Transverse colon (tissue), 4 donors: ENCODE measurements at regions not wholly inside any gene's neighbourhood (a gene's known extent, or its start where the extent isn't known, plus 50 kb on each side); places are given as distances from the start of the nearest gene placed in this dataset.

Experiments used
- DNase-seq: peaks from one replicate; pipeline ENCODE4 v3.0.0-alpha.2; 2019
- H3K27ac ChIP-seq, 4 donors: fragments of 200-600 bp; sonication (generic); 2 replicates each; pipeline ENCODE4 v1.5.1; 2016 to 2018; ENCODE audit warnings: inconsistent platforms in 4 of 4
- H3K27me3 ChIP-seq: fragments of 200-600 bp; sonication (generic); 2 replicates; pipeline ENCODE4 v1.5.1; 2017; ENCODE audit warnings: inconsistent platforms
- H3K36me3 ChIP-seq, 4 donors: fragments of 200-600 bp; sonication (generic); 2 replicates each; pipeline ENCODE4 v1.5.1; 2017 to 2019; ENCODE audit warnings: inconsistent platforms in 4 of 4
- H3K4me1 ChIP-seq, 4 donors: fragments of 200-600 bp; sonication (generic); 2 replicates each; pipeline ENCODE4 v1.5.1; 2017 to 2020; ENCODE audit warnings: inconsistent platforms in 4 of 4
- H3K4me3 ChIP-seq, 4 donors: fragments of 200-600 bp; sonication (generic); 1 replicate in 1 of 4; 2 replicates in 3 of 4; pipeline versions ENCODE4 v1.5.1 to v1.6.1; 2017 to 2019; ENCODE audit warnings: inconsistent platforms in 4 of 4
- H3K9me3 ChIP-seq, 2 donors: fragments of 200-600 bp; sonication (generic); 2 replicates each; pipeline ENCODE4 v1.5.1; 2017 to 2019; ENCODE audit warnings: inconsistent platforms in 2 of 2
- CTCF ChIP-seq, 5 experiments: fragments of 200-600 bp in 3 of 5; fragments of 450-650 bp in 2 of 5; sonication (generic) in 3 of 5; IDR thresholded peaks; 1 replicate in 2 of 5; 2 replicates in 3 of 5; pipeline ENCODE4 v1.5.1; 2016 to 2017; ENCODE audit warnings: antibody characterized with exemption in 5 of 5, inconsistent platforms in 3 of 5, mild to moderate bottlenecking in 2 of 5, moderate library complexity in 1 of 5
- EP300 ChIP-seq: sonication (generic); formaldehyde crosslinking; IDR thresholded peaks from one replicate; pipeline ENCODE4 v1.6.1; 2017; ENCODE audit warnings: antibody characterized with exemption, low read depth
- POLR2A ChIP-seq: fragments of 450-650 bp; IDR thresholded peaks from one replicate; pipeline ENCODE4 v1.6.1; 2016; ENCODE audit warnings: antibody characterized with exemption, mild to moderate bottlenecking, moderate library complexity
- POLR2AphosphoS5 ChIP-seq, 3 donors: sonication (generic); formaldehyde crosslinking; IDR thresholded peaks; one replicate each; pipeline ENCODE4 v1.6.1; 2016; ENCODE audit warnings: antibody characterized with exemption in 3 of 3
- WGBS, 2 donors: methylation state at CpG; one replicate each; pipeline ENCODE4 v1.1.5; 2018; ENCODE audit warnings: low coverage in 1 of 2; 5-methylcytosine and 5-hydroxymethylcytosine counted together
- in situ Hi-C, 4 donors: fragments of 200-750 bp; cut with MboI; loops; one replicate each; pipeline versions ENCODE4 v1.15.0 to v1.15.1; 2017; ENCODE audit warnings: low sequenced_read_pairs in 3 of 4, low pct_ligation_motif_present in 1 of 4, low pct_unique_long_range_greater_than_20kb in 1 of 4
- intact Hi-C: fragments of 100-400 bp; cut with DNase I; formaldehyde crosslinking; loops from one replicate; pipeline ENCODE4 v1.15.1; 2023; ENCODE audit warnings: low total_unique reads

DNA sequence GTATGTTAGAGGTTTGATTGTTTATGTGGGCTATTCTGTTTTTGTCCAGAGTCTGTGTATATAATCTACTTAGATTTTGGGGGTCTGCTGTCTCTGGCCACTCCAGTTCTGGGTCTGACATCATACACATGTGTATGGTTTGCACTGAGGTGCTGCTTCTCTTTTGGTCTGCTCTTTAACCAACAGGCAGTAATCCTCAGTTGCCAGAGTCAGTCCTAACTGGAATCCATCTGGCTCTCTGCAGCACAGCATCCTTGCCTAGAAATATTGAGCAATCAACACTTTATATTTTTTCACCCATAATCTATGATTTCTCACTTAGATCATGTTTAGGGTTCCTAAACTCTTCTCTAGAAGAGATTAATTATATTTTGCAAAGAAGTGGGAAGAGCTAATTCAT lies 98.3 kb upstream of the SFRP2 start:
- Histone ChIP-seq H3K4me3 (no peak overlapping the region), H3K27ac (no peak overlapping the region), H3K9me3 (no peaks in the 10 kb centered on the region), H3K27me3 (no peaks in the 10 kb centered on the region), H3K4me1 (no peaks in the 10 kb centered on the region), H3K36me3 (no peaks in the 10 kb centered on the region)
- TF ChIP-seq POLR2A (no peak), EP300 (no peak), POLR2AphosphoS5 (IDR thresholded peaks at IDR 0.05) (no peak), CTCF (IDR thresholded peaks at IDR 0.05) (no peak)
- in situ Hi-C loops (no loop called here), intact Hi-C loops (no loop called here)
- DNase-seq: no peak

GRCh38 chr4:153884325-153884724 lies 95.4 kb upstream of the SFRP2 start:
- intact Hi-C loops: no loop called here
- no peaks in the 10 kb centered on the region for H3K36me3 ChIP-seq
- in situ Hi-C loops: no loop called here
- no peaks in the 10 kb centered on the region for H3K27me3 ChIP-seq
- H3K27ac ChIP-seq: no peak overlapping the region
- TF ChIP-seq EP300 (no peak), POLR2A (no peak), POLR2AphosphoS5 (IDR thresholded peaks at IDR 0.05) (no peak), CTCF (IDR thresholded peaks at IDR 0.05) (no peak)
- WGBS, 2 donors: 89 to 92% methylated on average over 1 of the region's 1 CpG
- H3K4me1 ChIP-seq: no peaks in the 10 kb centered on the region
- DNase-seq: no peak
- H3K9me3 ChIP-seq: peaks cover 8 to 10% of the 10 kb centered on the region in 2 donors
- no peak overlapping the region for H3K4me3 ChIP-seq

DNA sequence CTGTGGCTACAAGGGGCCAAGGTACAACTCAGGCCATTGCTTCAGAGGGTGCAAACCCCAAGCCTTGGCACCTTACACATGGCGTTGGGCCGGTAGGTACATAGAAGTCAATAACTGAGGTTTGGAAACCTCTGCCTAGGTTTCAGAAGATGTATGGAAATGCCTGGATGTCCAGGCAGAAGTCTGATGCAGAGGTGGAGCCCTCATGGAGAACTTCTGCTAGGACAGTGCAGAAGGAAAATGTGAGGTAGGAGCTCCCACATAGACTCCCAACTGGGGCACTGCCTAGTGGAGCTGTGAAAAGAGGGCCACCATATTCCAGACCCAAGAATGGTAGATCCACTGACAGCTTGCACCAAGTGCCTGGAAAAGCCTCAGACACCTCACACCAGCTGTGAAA lies 92.1 kb upstream of the SFRP2 start:
- WGBS, 2 donors: 94% methylated on average over 2 of the region's 2 CpGs; no CpG with 5 or more reads in 1 of the 2 donors
- DNase-seq: no peak
- no peaks in the 10 kb centered on the region for H3K4me1 ChIP-seq

GRCh38 chr4:153877898-153878297 lies 89.0 kb upstream of the SFRP2 start:
- DNase-seq: no peak
- H3K27me3 ChIP-seq: no peaks in the 10 kb centered on the region
- intact Hi-C loops (no loop called here), in situ Hi-C loops (no loop called here)
- H3K36me3 ChIP-seq: no peaks in the 10 kb centered on the region
- no peaks in the 10 kb centered on the region for H3K4me1 ChIP-seq
- peaks cover 8 to 10% of the 10 kb centered on the region in 2 donors for H3K9me3 ChIP-seq
- TF ChIP-seq EP300 (no peak), POLR2A (no peak), CTCF (IDR thresholded peaks at IDR 0.05) (no peak), POLR2AphosphoS5 (IDR thresholded peaks at IDR 0.05) (no peak)
- no peak overlapping the region for H3K4me3 ChIP-seq
- no peak overlapping the region for H3K27ac ChIP-seq

More for the DNA sequence above, 92.1 kb upstream of the SFRP2 start:
- no peaks in the 10 kb centered on the region for H3K27me3 ChIP-seq
- H3K27ac ChIP-seq: no peak overlapping the region
- peaks cover 8 to 10% of the 10 kb centered on the region in 2 donors for H3K9me3 ChIP-seq
- in situ Hi-C loops (no loop called here), intact Hi-C loops (no loop called here)
- H3K4me3 ChIP-seq: no peak overlapping the region
- H3K36me3 ChIP-seq: no peaks in the 10 kb centered on the region
- no peak for TF ChIP-seq CTCF (IDR thresholded peaks at IDR 0.05)
- TF ChIP-seq POLR2AphosphoS5 (IDR thresholded peaks at IDR 0.05): no peak
- no peak for TF ChIP-seq EP300
- no peak for TF ChIP-seq POLR2A
